H9 (cell line): ENCODE measurements at regions not wholly inside any gene's neighbourhood (a gene's known extent, or its start where the extent isn't known, plus 50 kb on each side); places are given as distances from the start of the nearest gene placed in this dataset.

ENCODE experiments used
- DNase-seq: peaks from one replicate; pipeline ENCODE4 v3.0.0-alpha.2; 2017
- H2AFZ ChIP-seq: one replicate; pipeline ENCODE4 v1.6.1; 2013; ENCODE audit warnings: mild to moderate bottlenecking, low read length, control low read depth, moderate library complexity
- H2AK5ac ChIP-seq: 2 replicates; pipeline ENCODE4 v1.6.1; 2013; ENCODE audit warnings: low read length, control low read depth, mixed read lengths; ENCODE audit not compliant: insufficient read length
- H2BK120ac ChIP-seq: one replicate; pipeline ENCODE4 v1.6.1; 2013; ENCODE audit warnings: low read depth, mild to moderate bottlenecking, low read length, control low read depth, inconsistent platforms; ENCODE audit not compliant: poor library complexity, severe bottlenecking
- H2BK12ac ChIP-seq: 2 replicates; pipeline ENCODE4 v1.6.1; 2013; ENCODE audit warnings: low read length, control low read depth, mixed read lengths, low read depth; ENCODE audit not compliant: insufficient read length
- H2BK15ac ChIP-seq: 2 replicates; pipeline ENCODE4 v1.6.1; 2013; ENCODE audit warnings: low read depth, low read length, control low read depth
- H2BK20ac ChIP-seq: one replicate; pipeline ENCODE4 v1.6.1; 2013; ENCODE audit warnings: low read depth, mild to moderate bottlenecking, low read length, control low read depth, inconsistent platforms; ENCODE audit not compliant: poor library complexity, severe bottlenecking
- H2BK5ac ChIP-seq: 2 replicates; pipeline ENCODE4 v1.6.1; 2013; ENCODE audit warnings: low read length, control low read depth, mixed read lengths; ENCODE audit not compliant: insufficient read length
- H3K14ac ChIP-seq: 2 replicates; pipeline ENCODE4 v1.6.1; 2013; ENCODE audit warnings: low read length, control low read depth; ENCODE audit not compliant: insufficient read depth
- H3K18ac ChIP-seq: 2 replicates; pipeline ENCODE4 v1.6.1; 2013; ENCODE audit warnings: low read depth, mild to moderate bottlenecking, mixed read lengths, low read length, control low read depth; ENCODE audit not compliant: insufficient read length
- H3K23ac ChIP-seq: 2 replicates; pipeline ENCODE4 v1.6.1; 2013; ENCODE audit warnings: low read length, control low read depth, mixed read lengths, low read depth; ENCODE audit not compliant: insufficient read length
- H3K23me2 ChIP-seq: 2 replicates; pipeline ENCODE4 v1.6.1; 2013; ENCODE audit warnings: low read depth, mild to moderate bottlenecking, mixed read lengths, low read length, control low read depth; ENCODE audit not compliant: insufficient read length, poor library complexity, severe bottlenecking
- H3K27ac ChIP-seq: 2 replicates; pipeline ENCODE4 v1.5.1; 2013; ENCODE audit warnings: low read length, control low read depth, mixed read lengths, low read depth; ENCODE audit not compliant: insufficient read length
- H3K27me3 ChIP-seq: 2 replicates; pipeline ENCODE4 v1.6.1; 2013; ENCODE audit warnings: low read length, control low read depth, inconsistent platforms; ENCODE audit not compliant: insufficient read depth
- H3K4ac ChIP-seq: 2 replicates; pipeline ENCODE4 v1.6.1; 2013; ENCODE audit warnings: low read depth, mild to moderate bottlenecking, control low read depth, inconsistent platforms, low read length, moderate library complexity
- H3K4me1 ChIP-seq: 2 replicates; pipeline ENCODE4 v1.6.1; 2013; ENCODE audit warnings: low read length, control low read depth, inconsistent platforms; ENCODE audit not compliant: insufficient read depth
- H3K4me2 ChIP-seq: 2 replicates; pipeline ENCODE4 v1.6.1; 2013; ENCODE audit warnings: low read length, control low read depth, mixed read lengths; ENCODE audit not compliant: insufficient read length, insufficient read depth
- H3K56ac ChIP-seq: 2 replicates; pipeline ENCODE4 v1.6.1; 2013; ENCODE audit warnings: low read depth, mild to moderate bottlenecking, mixed read lengths, low read length, control low read depth; ENCODE audit not compliant: insufficient read length
- H3K79me1 ChIP-seq: 2 replicates; pipeline ENCODE4 v1.6.1; 2013; ENCODE audit warnings: low read depth, mild to moderate bottlenecking, moderate library complexity, low read length, control low read depth, inconsistent platforms; ENCODE audit not compliant: insufficient read depth, poor library complexity, severe bottlenecking
- H3K79me2 ChIP-seq: 2 replicates; pipeline ENCODE4 v1.6.1; 2013; ENCODE audit warnings: low read length, control low read depth, inconsistent platforms; ENCODE audit not compliant: insufficient read depth
- H3K9ac ChIP-seq: 2 replicates; pipeline ENCODE4 v1.6.1; 2013; ENCODE audit warnings: low read length, control low read depth, mixed read lengths; ENCODE audit not compliant: insufficient read length; ENCODE audit errors: extremely low read depth
- H3K9me3 ChIP-seq: one replicate; pipeline ENCODE4 v1.6.1; 2013; ENCODE audit warnings: low read depth, low read length, inconsistent platforms; ENCODE audit not compliant: control insufficient read depth
- H3T11ph ChIP-seq: one replicate; pipeline ENCODE4 v1.6.1; 2013; ENCODE audit warnings: mild to moderate bottlenecking, low read length, control low read depth, inconsistent platforms
- H4K20me1 ChIP-seq: one replicate; pipeline ENCODE4 v1.6.1; 2013; ENCODE audit not compliant: control insufficient read depth, insufficient read length, insufficient read depth
- H4K5ac ChIP-seq: 2 replicates; pipeline ENCODE4 v1.6.1; 2013; ENCODE audit warnings: low read depth, mild to moderate bottlenecking, mixed read lengths, low read length, control low read depth; ENCODE audit not compliant: insufficient read length
- H4K8ac ChIP-seq: replicated peaks from 2 replicates; pipeline ENCODE4 v1.6.1; 2013; ENCODE audit warnings: low read length, control low read depth, mixed read lengths, low read depth; ENCODE audit not compliant: insufficient read length
- H4K91ac ChIP-seq: 2 replicates; pipeline ENCODE4 v1.6.1; 2013; ENCODE audit warnings: low read depth, mild to moderate bottlenecking, moderate library complexity, mixed read lengths, low read length, control low read depth; ENCODE audit not compliant: insufficient read length
- H3K27ac Mint-ChIP-seq, 3 experiments: 2 replicates in 2 of 3; 3 replicates in 1 of 3; pipeline ENCODE4 v1.8.0; 2020 to 2021; ENCODE audit warnings: mixed read lengths in 3 of 3, mild to moderate bottlenecking in 1 of 3, moderate library complexity in 1 of 3
- H3K27me3 Mint-ChIP-seq: 2 replicates; pipeline ENCODE4 v1.8.0; 2021; ENCODE audit warnings: low read depth, mild to moderate bottlenecking, moderate library complexity, mixed read lengths
- H3K36me3 Mint-ChIP-seq, 3 experiments: 2 replicates in 2 of 3; 3 replicates in 1 of 3; pipeline ENCODE4 v1.8.0; 2020 to 2021; ENCODE audit warnings: low read depth in 3 of 3, mixed read lengths in 3 of 3; ENCODE audit not compliant: insufficient read depth in 1 of 3
- H3K4me1 Mint-ChIP-seq, 2 experiments: 2 replicates each; pipeline ENCODE4 v1.8.0; 2020; ENCODE audit warnings: mixed read lengths in 2 of 2
- H3K4me3 Mint-ChIP-seq, 2 experiments: 2 replicates in 1 of 2; 3 replicates in 1 of 2; pipeline ENCODE4 v1.8.0; 2020 to 2021; ENCODE audit warnings: mild to moderate bottlenecking in 2 of 2, mixed read lengths in 2 of 2, moderate library complexity in 1 of 2
- H3K9me3 Mint-ChIP-seq, 2 experiments: 2 replicates in 1 of 2; 3 replicates in 1 of 2; pipeline ENCODE4 v1.8.0; 2020; ENCODE audit warnings: mild to moderate bottlenecking in 2 of 2, mixed read lengths in 2 of 2, moderate library complexity in 1 of 2
- WGBS: extraction: QIAGEN DNeasy Blood & Tissue Kit; methylation state at CpG from one replicate; pipeline ENCODE4 v1.1.7; 2013; ENCODE audit warnings: missing lambda C conversion rate, low lambda C conversion rate, mixed read lengths; ENCODE audit not compliant: insufficient read length; ENCODE audit errors: extremely low coverage; 5-methylcytosine and 5-hydroxymethylcytosine counted together
- TF ChIP-seq, protein P1 (sequence below): fragments of 200-600 bp; sonication (generic); conservative IDR thresholded peaks from 3 replicates; pipeline ENCODE4 v1.8.0; 2021; ENCODE audit warnings: antibody characterized with exemption, mild to moderate bottlenecking

DNA sequence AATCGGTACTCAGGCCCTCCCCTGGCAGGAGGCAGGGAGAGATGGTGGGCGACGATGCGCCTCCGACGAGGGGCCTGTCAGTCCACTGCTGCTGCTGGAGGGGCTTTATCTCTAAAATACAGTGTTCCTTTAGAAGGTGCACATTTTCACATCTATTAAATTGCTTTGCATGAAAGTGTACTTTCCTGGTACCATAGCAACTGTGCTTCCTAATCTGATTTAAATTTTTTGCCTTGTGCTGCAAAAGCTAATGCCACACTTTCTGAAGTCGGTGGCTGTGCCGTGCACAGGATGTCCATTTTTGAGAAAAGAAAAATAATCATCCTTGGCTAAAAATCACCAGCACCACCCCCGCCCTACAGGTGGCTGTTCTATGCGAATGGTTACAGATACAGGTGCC is 262.0 kb upstream of the CDH4 start:
- Histone ChIP-seq H3K4me2 (no peak overlapping the region), H2BK120ac (no peak overlapping the region), H3K23me2 (no peaks in the 10 kb centered on the region), H4K5ac (no peak overlapping the region), H2AFZ (no peak overlapping the region), H3K23ac (no peak overlapping the region), H3K14ac (no peak overlapping the region; the same call in 1 of the 2 replicates), H3K79me1 (no peaks in the 10 kb centered on the region), H3K56ac (no peak overlapping the region), H4K8ac (no peak overlapping the region), H3K27me3 (no peaks in the 10 kb centered on the region; the same call in 1 of the 2 replicates), H2BK15ac (no peak overlapping the region), H4K91ac (no peak overlapping the region), H3K4ac (no peak overlapping the region), H3K18ac (no peak overlapping the region), H3T11ph (no peak overlapping the region), H2BK20ac (no peak overlapping the region), H4K20me1 (no peaks in the 10 kb centered on the region), H3K4me1 (no peaks in the 10 kb centered on the region), H3K9me3 (no peaks in the 10 kb centered on the region), H3K79me2 (no peaks in the 10 kb centered on the region), H3K9ac (no peak overlapping the region), H2AK5ac (no peak overlapping the region), H3K27ac (no peak overlapping the region), H2BK5ac (no peak overlapping the region), H2BK12ac (no peak overlapping the region)
- WGBS: no CpG with 5 or more reads among the region's 10 CpGs
- Mint-ChIP-seq H3K27me3 (peaks cover 73% of the 10 kb centered on the region), H3K36me3 (no peaks in the 10 kb centered on the region; a peak in 1 of 7 replicates), H3K4me3 (no peak overlapping the region), H3K27ac (no peak overlapping the region), H3K4me1 (peaks cover 15 to 17% of the 10 kb centered on the region in 2 experiments), H3K9me3 (no peaks in the 10 kb centered on the region; a peak in 2 of 5 replicates)
- DNase-seq: no peak
- TF ChIP-seq, protein P1, sequence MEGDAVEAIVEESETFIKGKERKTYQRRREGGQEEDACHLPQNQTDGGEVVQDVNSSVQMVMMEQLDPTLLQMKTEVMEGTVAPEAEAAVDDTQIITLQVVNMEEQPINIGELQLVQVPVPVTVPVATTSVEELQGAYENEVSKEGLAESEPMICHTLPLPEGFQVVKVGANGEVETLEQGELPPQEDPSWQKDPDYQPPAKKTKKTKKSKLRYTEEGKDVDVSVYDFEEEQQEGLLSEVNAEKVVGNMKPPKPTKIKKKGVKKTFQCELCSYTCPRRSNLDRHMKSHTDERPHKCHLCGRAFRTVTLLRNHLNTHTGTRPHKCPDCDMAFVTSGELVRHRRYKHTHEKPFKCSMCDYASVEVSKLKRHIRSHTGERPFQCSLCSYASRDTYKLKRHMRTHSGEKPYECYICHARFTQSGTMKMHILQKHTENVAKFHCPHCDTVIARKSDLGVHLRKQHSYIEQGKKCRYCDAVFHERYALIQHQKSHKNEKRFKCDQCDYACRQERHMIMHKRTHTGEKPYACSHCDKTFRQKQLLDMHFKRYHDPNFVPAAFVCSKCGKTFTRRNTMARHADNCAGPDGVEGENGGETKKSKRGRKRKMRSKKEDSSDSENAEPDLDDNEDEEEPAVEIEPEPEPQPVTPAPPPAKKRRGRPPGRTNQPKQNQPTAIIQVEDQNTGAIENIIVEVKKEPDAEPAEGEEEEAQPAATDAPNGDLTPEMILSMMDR: no peak
